ENCODE measurements at regions not wholly inside any gene's neighbourhood (a gene's known extent, or its start where the extent isn't known, plus 50 kb on each side); places are given as distances from the start of the nearest gene placed in this dataset.

DNA sequence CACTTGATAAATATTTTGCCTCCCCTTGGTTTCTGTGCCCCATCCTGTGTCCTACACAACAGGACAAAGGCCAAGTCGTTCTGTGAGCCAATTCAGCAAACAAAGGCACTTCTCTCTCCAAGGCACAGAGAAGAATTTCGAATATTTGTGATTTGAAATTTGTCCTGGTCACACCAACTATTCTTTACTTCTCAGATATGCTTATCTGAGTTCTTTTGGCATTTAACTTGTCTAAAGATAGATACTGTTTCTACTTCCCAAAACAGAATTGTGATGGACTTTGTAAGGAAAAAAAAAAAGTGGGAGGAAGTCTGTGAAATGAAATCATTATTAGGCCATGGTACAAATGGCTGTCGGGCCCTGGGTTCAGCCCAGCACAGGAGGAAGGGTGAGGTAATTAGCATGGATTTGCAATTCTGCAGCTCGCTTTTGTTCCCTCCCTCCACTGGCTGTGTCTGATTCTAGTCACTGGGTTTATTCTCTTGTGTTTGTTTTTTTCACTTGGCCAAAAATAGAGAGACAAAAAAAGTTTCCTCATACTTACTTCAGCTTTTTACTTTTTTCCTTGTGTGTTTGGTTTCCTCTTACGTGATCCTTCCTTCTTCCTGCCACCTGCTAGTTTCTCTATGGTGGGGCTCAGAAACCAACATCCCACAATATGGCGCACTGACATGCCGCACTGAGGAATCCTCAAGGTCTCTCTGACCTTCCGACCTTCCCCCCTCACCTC, 108.2 kb upstream of the MKLN1 start:
- TF ChIP-seq, protein P1, sequence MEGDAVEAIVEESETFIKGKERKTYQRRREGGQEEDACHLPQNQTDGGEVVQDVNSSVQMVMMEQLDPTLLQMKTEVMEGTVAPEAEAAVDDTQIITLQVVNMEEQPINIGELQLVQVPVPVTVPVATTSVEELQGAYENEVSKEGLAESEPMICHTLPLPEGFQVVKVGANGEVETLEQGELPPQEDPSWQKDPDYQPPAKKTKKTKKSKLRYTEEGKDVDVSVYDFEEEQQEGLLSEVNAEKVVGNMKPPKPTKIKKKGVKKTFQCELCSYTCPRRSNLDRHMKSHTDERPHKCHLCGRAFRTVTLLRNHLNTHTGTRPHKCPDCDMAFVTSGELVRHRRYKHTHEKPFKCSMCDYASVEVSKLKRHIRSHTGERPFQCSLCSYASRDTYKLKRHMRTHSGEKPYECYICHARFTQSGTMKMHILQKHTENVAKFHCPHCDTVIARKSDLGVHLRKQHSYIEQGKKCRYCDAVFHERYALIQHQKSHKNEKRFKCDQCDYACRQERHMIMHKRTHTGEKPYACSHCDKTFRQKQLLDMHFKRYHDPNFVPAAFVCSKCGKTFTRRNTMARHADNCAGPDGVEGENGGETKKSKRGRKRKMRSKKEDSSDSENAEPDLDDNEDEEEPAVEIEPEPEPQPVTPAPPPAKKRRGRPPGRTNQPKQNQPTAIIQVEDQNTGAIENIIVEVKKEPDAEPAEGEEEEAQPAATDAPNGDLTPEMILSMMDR (IDR thresholded peaks at IDR 0.05), result no peak
- no peak for TF ChIP-seq POLR2A (IDR thresholded peaks at IDR 0.05)

Measured in testis (tissue), 2 donors.